Stimulated activated CD4-positive, alpha-beta T cell treated with anti-CD3 and anti-CD28 coated beads, Interleukin-1b, Interleukin-23, amount 100 ng/mL, for 24 hours (primary cell): ENCODE measurements at regions not wholly inside any gene's neighbourhood (a gene's known extent, or its start where the extent isn't known, plus 50 kb on each side); places are given as distances from the start of the nearest gene placed in this dataset.

Experiments used
- DNase-seq, 4 experiments: peaks; one replicate each; pipeline ENCODE4 v3.0.0-alpha.2; 2020; ENCODE audit warnings: low read depth in 4 of 4, low spot score in 1 of 4

- DNase-seq, result no peak
Measured at GRCh38 chr14:76599559-76600287, 161.5 kb upstream of the VASH1 start.

DNA sequence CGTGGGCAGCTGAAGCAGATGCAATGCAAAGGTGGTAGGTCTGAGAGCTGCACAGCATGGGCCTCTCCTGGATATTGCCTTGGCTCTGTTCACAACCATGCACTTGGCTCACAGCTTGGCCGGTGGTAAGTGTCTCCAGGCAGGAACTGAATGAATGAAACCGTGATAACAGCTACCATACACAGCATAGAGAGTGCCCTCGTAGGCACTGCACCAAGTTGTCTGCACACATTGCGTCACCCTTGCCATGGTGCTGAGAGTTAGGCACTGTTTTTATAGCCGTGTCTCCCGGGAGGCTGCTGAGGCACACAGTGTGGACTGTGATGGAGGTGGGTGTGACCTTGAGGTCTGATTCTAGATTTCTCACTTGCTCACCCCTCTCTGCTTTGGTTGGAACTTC lies 157.6 kb upstream of the VASH1 start:
- DNase-seq, result no peak

GRCh38 chr14:76607510-76607909 lies 153.8 kb upstream of the VASH1 start:
- no peak for DNase-seq

DNA sequence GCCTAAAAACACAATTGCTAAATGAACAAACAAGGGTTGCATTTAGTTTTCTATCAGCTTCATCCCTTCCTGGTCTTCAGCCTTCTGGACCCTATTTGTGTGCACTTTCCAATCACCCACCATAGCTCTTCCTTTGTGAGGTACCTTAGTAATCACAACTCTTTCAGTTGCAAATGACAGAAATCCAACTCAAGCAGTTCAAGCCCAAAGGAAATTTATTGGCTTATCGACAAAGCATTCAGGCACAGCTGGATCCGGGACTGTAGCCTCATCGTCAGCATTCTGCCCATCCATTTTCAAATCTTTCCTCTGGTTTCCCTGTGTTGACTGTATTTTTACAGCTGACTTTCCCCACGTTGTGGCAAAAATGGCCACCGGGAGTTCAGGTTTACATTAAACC lies 148.6 kb upstream of the VASH1 start:
- no peak for DNase-seq

DNA sequence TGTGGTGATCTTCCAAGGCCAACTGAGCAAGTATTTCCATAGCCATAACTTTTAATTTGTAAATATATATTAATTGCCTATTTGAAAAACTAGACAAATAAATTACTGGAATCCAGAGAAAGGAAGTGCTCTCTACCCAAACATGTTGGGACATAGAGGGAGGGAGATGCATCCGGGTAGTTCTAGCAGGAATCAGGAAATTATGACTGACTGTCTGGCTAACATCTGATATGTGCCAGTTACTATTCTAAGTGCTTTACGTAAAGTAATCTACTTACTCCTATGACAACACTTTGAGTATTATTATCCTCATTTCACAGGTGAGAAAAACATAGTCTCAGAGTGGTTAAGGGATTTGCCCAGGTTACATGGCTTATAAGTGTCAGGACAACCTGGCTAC lies 147.7 kb upstream of the VASH1 start:
- no peak for DNase-seq

DNA sequence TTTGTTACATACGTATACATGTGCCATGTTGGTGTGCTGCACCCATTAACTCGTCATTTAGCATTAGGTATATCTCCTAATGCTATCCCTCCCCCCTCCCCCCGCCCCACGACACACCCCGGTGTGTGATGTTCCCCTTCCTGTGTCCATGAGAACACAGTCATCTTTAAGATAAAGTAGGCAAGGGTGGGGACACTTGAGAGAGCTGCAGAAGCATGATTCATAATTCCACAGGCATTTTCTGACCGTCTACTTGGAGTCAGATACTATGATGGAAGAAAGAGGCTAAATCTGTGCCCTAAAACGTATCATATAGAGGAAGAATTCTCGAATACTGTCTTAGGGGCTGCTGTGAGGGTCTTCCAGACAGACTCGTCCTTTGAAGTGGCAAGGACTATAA lies 145.9 kb upstream of the VASH1 start:
- DNase-seq, result no peak

DNA sequence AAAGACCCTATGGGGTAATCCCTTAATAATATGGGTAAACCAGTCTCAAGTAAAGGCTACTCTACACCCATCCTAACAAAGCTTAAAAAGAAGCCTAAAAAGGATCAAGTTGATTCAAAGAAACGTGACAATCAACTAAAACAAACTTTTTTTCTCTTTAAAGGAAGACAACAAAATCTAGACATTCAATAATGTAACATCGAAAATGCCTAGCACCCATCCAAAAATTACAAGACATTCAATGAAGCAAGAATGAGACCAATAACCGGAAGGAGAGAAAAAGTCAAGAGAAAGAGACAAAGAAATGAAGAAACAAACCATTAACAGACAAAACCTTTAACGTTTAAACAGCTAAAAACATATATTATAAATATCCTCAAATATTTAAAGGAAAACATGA lies 143.8 kb upstream of the VASH1 start:
- DNase-seq, result no peak

- no peak for DNase-seq
Measured at GRCh38 chr14:76636602-76637001, 124.7 kb upstream of the VASH1 start.

GRCh38 chr14:76638841-76639240 lies 122.4 kb upstream of the VASH1 start:
- no peak for DNase-seq

- no peak for DNase-seq
Measured at GRCh38 chr14:76639606-76640229, 121.5 kb upstream of the VASH1 start.

DNA sequence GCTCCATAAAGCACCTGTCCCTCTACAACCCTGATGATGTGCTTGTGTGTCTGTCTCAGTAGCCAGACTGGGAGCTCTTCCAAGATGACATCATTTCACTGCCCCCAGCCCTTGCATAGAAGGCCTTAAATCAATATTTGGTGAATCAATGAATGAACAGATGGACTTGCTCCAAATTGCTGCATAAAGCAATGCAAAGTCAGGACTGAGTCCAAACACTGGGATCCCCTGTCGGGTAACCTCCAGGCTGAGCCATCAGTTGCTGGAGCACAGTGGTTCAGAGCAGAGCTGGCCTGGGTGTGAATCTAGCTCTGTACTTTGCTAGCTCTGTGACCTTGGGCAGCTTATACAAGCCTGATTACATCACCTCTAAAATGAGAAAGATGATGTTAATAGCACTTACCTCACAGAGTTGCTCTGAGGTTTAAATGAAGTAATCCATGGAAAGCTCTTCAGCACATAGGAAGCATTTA lies 120.3 kb upstream of the VASH1 start:
- DNase-seq, result no peak

- no peak for DNase-seq
Measured at GRCh38 chr14:76641541-76641940, 119.7 kb upstream of the VASH1 start.

- DNase-seq, result no peak
Measured at GRCh38 chr14:76643887-76644286, 117.4 kb upstream of the VASH1 start.

DNA sequence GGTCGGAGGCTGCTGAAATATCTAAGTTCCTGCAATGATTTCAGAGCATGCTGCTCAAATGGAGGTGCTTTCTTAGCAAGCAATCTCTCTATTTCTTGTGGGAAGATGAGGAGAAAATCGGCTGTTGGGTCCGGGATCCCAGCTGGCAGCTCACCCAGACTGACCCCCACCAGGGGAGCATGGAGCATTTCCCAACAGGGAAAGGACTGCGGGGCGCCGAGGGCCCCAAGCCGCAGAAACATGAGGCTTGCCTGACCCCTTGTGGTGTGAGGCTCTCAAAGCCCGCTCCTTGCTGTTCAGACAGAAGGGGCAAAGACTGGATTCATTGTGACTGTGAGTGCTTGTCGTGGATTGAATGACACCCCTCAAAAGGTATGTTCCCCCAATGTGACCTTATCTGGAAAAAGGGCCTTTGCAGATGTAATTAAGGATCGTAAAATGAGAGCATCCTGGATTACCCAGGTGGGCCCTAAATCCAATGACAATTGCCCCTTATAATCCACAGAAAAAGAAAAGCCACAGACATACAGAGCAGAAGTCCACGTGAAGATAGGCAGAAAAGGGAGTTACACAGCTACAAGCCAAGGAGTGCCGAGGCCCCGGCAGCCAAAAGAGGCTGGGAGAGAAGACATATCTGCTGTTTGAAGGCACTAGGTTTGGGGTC lies 116.3 kb upstream of the VASH1 start:
- DNase-seq, result no peak

DNA sequence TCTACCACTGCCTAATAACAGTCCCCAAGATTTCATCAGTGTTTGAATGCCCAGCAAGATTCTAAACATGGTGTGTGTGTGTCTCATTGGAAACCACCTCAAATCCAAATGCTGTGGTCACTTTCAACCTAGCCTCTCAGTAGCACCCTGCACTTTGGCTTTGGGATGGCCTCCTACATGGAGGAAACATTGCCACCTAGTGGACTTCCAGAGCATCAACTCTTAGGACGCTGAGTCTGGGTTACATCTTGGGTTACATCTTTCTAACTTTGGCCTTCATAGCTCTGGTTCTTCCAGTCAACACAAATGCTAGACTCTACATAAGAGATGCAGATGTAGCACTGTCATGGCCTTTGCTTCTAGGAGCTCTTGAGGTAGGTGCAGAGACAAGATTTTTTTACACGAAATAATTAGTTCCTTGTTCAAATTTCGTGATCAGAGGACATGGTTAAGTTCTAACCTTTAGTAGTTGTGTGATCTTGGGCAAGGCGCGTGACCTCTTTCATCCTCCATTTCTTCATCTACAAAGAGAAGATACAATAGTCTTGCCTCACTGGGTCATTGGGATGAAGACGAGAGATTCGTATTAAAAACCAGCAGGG lies 113.5 kb upstream of the VASH1 start:
- DNase-seq, result peak in 1 of 4 experiments; percentile 0

- no peak for DNase-seq
Measured at GRCh38 chr14:76651410-76652055, 109.7 kb upstream of the VASH1 start.

GRCh38 chr14:76653875-76654572 lies 107.2 kb upstream of the VASH1 start:
- DNase-seq, result no peak

GRCh38 chr14:76654573-76655108 lies 106.6 kb upstream of the VASH1 start:
- DNase-seq, result no peak

DNA sequence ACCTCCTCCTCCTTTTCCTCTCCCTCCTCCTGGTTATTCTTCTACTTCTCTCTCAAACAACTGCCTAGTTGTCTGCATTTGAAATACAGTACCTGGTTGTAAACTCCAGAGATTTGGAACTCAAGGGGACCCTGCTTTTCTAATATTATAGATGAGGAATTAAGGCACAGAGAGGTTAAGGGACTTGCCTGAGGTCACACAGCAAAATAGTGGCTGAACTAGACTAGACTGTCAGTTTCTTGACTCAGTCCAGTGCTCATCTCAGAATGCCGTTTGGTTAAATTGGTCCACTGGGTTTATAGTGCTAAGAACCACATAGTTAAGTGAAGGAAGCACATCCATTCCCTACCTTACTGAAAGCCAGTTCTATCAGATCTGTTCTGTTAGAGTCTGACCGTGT lies 105.9 kb upstream of the VASH1 start:
- DNase-seq, result no peak

DNA sequence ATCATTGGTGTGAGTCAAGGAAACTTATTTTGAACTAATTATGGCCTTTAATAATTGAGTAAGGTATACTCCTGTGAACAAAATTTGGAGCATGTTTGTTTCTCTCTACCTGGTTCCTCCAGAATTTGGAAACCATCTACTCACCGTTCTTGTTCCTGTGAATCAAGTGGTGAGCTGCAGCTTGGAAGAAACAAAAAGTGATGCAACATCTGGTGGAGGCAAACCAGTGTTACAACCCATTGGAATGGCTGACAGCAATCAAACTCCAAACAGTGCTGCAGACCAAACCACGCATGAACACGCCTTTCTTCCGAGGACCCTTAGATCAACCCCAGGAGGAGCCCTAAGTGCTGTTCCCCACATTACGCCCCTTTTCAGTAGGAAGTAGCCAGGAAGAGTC lies 104.7 kb upstream of the VASH1 start:
- no peak for DNase-seq

GRCh38 chr14:76657404-76657803 lies 103.9 kb upstream of the VASH1 start:
- no peak for DNase-seq
